Ovary (tissue), 7 donors: ENCODE measurements at regions not wholly inside any gene's neighbourhood (a gene's known extent, or its start where the extent isn't known, plus 50 kb on each side); places are given as distances from the start of the nearest gene placed in this dataset. TPM values are rescaled to one million over a fixed set of nuclear protein-coding genes. Genes with fewer than 3 reads are reported as not detected.

Source experiments
- DNase-seq, 5 donors: peaks; one replicate each; pipeline ENCODE4 v3.0.0-alpha.2; 2019 to 2020
- H3K27ac ChIP-seq, 2 donors: fragments of 200-600 bp; one replicate each; pipeline versions ENCODE4 v1.5.1 to v1.8.0; 2019 to 2022
- H3K27me3 ChIP-seq: fragments of 200-600 bp; one replicate; pipeline ENCODE4 v1.8.0; 2022
- H3K36me3 ChIP-seq: fragments of 200-600 bp; sonication (generic); one replicate; pipeline ENCODE4 v1.5.1; 2019
- H3K4me1 ChIP-seq: one replicate; pipeline ENCODE4 v1.8.1; 2013; ENCODE audit warnings: mild to moderate bottlenecking, moderate library complexity; ENCODE audit not compliant: insufficient read depth
- H3K4me3 ChIP-seq: fragments of 200-600 bp; sonication (generic); one replicate; pipeline ENCODE4 v1.5.1; 2017
- H3K9me3 ChIP-seq, 2 donors: fragments of 200-600 bp in 1 of 2; sonication (generic) in 1 of 2; one replicate each; pipeline versions ENCODE4 v1.5.1 to v1.8.1; 2013 to 2019; ENCODE audit warnings: mild to moderate bottlenecking in 1 of 2, moderate library complexity in 1 of 2
- EP300 ChIP-seq: sonication (generic); formaldehyde crosslinking; IDR thresholded peaks from one replicate; pipeline ENCODE4 v1.6.1; 2017; ENCODE audit warnings: antibody characterized with exemption
- POLR2A ChIP-seq: fragments of 450-650 bp; IDR thresholded peaks from one replicate; pipeline ENCODE4 v1.6.1; 2017; ENCODE audit warnings: antibody characterized with exemption, mild to moderate bottlenecking, moderate library complexity
- WGBS, 3 donors: extraction: QIAGEN DNeasy Blood & Tissue Kit in 1 of 3; methylation state at CpG; one replicate each; pipeline versions ENCODE4 v1.1.5 to v1.1.7; 2013 to 2017; 5-methylcytosine and 5-hydroxymethylcytosine counted together
- intact Hi-C, 4 donors: fragments of 100-400 bp; cut with DNase I; formaldehyde crosslinking; loops; one replicate each; pipeline versions ENCODE4 v1.11.0 to v1.15.1; 2022 to 2023
- small RNA-seq: library from RNA; depleted of rRNA; stranded (forward); fragments of <200 nt; gene quantifications from one replicate; pipeline ENCODE3, GENCODE V24; 2016
- TF ChIP-seq, protein P1 (sequence below), 3 donors: fragments of 450-650 bp in 2 of 3; fragments of 200-600 bp in 1 of 3; IDR thresholded peaks; one replicate each; pipeline versions ENCODE4 v1.5.1 to v1.8.0; 2016 to 2022; ENCODE audit warnings: antibody characterized with exemption in 3 of 3, mild to moderate bottlenecking in 1 of 3
- donor health status: DM: no; HTN: no; CAD: no; lungs with moderate emphysema.
- donor health status: DM: no; HTN: no; CAD: no.
- donor health status: Bipolar disorder and iron deficiency.
- donor health status: DM: no; HTN: no; CAD: no.
- donor health status: DM: yes; HTN: yes; CAD: no.

DNA sequence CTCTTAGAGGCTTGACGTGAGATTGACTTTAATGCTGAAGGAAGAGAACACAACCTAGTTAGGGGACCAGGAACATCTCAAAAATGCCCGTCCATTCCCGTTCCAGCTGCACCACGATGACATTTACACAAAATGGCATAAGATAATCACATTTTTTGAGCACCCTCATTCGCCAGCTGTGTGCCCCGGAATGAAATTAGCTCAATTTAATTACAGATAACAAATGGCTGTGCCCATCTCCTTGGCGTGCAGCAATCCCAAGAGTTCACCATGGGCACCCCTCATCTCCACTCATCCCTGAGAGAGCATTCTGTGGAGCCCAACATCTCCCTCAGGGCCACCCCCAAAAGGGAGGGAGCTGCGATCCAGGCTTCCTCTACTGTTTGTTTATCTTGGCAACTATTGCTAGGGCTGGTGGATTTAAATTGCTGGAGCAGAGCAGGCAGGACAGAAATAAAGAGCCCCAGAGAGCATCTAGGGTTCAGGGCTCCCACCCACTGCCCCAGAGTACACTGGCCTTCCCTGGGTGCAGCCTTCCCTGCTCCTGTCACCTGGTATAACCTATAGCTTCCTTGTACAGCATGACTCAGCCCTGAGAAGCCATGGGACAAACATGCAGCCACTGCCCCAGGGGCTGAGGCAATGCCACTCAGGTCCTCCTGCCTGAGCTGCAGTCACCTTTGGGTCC, 263.5 kb downstream of the ZEB1 start:
- no peak for DNase-seq
- Histone ChIP-seq H3K27ac (no peak overlapping the region), H3K4me3 (no peak overlapping the region), H3K9me3 (no peaks in the 10 kb centered on the region), H3K27me3 (no peaks in the 10 kb centered on the region), H3K36me3 (no peaks in the 10 kb centered on the region), H3K4me1 (peaks cover 7% of the 10 kb centered on the region)
- WGBS, 3 donors, result 65 to 72% (median 69%) methylated on average over 8 of the region's 8 CpGs
- intact Hi-C loops, result no loop called here
- TF ChIP-seq POLR2A, result no peak
- no peak for TF ChIP-seq EP300
- TF ChIP-seq, protein P1, sequence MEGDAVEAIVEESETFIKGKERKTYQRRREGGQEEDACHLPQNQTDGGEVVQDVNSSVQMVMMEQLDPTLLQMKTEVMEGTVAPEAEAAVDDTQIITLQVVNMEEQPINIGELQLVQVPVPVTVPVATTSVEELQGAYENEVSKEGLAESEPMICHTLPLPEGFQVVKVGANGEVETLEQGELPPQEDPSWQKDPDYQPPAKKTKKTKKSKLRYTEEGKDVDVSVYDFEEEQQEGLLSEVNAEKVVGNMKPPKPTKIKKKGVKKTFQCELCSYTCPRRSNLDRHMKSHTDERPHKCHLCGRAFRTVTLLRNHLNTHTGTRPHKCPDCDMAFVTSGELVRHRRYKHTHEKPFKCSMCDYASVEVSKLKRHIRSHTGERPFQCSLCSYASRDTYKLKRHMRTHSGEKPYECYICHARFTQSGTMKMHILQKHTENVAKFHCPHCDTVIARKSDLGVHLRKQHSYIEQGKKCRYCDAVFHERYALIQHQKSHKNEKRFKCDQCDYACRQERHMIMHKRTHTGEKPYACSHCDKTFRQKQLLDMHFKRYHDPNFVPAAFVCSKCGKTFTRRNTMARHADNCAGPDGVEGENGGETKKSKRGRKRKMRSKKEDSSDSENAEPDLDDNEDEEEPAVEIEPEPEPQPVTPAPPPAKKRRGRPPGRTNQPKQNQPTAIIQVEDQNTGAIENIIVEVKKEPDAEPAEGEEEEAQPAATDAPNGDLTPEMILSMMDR (IDR thresholded peaks at IDR 0.05), result no peak

GRCh38 chr10:31581741-31582323, 262.8 kb downstream of the ZEB1 start:
- no peak for DNase-seq
- H3K27me3 ChIP-seq, result no peaks in the 10 kb centered on the region
- no peak overlapping the region for H3K4me3 ChIP-seq
- TF ChIP-seq POLR2A, result no peak
- TF ChIP-seq, protein P1 (IDR thresholded peaks at IDR 0.05), result no peak
- TF ChIP-seq EP300, result no peak
- 76 to 79% (median 78%) methylated on average over 9 of the region's 9 CpGs for WGBS, 3 donors
- H3K9me3 ChIP-seq, result no peaks in the 10 kb centered on the region
- intact Hi-C loops, result no loop called here
- H3K27ac ChIP-seq, result no peak overlapping the region
- H3K4me1 ChIP-seq, result peaks cover 7% of the 10 kb centered on the region
- no peaks in the 10 kb centered on the region for H3K36me3 ChIP-seq

- no peak for DNase-seq
- no peaks in the 10 kb centered on the region for H3K9me3 ChIP-seq
- intact Hi-C loops, result no loop called here
- H3K4me1 ChIP-seq, result peaks cover 7% of the 10 kb centered on the region
- H3K27me3 ChIP-seq, result no peaks in the 10 kb centered on the region
- H3K4me3 ChIP-seq, result no peak overlapping the region
- H3K27ac ChIP-seq, result no peak overlapping the region
- TF ChIP-seq POLR2A, result no peak
- TF ChIP-seq, protein P1 (IDR thresholded peaks at IDR 0.05), result no peak
- no peak for TF ChIP-seq EP300
- WGBS, 3 donors, result 78 to 93% (median 87%) methylated on average over 5 of the region's 5 CpGs
- H3K36me3 ChIP-seq, result no peaks in the 10 kb centered on the region
Observed at GRCh38 chr10:31580646-31581045, 261.6 kb downstream of the ZEB1 start.

Small RNAs in the stretch of these regions (small RNA-seq; reads per million reads assigned to genes)
- gene AL161935.2, result not detected
